ENCODE measurements at regions not wholly inside any gene's neighbourhood (a gene's known extent, or its start where the extent isn't known, plus 50 kb on each side); places are given as distances from the start of the nearest gene placed in this dataset.

DNA sequence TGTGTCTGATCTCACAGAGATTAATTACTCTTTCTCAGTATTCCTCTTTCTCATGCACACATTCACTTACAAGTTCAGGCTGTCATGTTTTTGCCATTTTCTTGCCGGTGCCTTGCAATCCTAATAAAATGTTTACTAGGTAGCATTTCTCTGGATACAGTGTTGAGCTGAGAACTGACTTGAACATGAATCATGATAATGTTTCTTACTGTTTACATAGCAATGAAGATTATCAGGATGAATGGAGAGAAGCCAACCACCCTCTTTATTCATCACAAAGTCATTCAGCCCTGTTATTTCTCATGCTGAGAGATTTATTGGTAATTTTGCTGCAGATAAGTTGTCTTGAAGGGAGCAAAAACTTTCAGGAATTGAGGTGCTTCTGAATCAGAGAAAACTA lies 185.5 kb upstream of the ECI2 start (continued):
- TF ChIP-seq, protein P1, sequence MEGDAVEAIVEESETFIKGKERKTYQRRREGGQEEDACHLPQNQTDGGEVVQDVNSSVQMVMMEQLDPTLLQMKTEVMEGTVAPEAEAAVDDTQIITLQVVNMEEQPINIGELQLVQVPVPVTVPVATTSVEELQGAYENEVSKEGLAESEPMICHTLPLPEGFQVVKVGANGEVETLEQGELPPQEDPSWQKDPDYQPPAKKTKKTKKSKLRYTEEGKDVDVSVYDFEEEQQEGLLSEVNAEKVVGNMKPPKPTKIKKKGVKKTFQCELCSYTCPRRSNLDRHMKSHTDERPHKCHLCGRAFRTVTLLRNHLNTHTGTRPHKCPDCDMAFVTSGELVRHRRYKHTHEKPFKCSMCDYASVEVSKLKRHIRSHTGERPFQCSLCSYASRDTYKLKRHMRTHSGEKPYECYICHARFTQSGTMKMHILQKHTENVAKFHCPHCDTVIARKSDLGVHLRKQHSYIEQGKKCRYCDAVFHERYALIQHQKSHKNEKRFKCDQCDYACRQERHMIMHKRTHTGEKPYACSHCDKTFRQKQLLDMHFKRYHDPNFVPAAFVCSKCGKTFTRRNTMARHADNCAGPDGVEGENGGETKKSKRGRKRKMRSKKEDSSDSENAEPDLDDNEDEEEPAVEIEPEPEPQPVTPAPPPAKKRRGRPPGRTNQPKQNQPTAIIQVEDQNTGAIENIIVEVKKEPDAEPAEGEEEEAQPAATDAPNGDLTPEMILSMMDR (conservative IDR thresholded peaks at IDR 0.05; ENCODE audit: low read depth in 2 of 2), result no peak
- TF ChIP-seq, protein P2, sequence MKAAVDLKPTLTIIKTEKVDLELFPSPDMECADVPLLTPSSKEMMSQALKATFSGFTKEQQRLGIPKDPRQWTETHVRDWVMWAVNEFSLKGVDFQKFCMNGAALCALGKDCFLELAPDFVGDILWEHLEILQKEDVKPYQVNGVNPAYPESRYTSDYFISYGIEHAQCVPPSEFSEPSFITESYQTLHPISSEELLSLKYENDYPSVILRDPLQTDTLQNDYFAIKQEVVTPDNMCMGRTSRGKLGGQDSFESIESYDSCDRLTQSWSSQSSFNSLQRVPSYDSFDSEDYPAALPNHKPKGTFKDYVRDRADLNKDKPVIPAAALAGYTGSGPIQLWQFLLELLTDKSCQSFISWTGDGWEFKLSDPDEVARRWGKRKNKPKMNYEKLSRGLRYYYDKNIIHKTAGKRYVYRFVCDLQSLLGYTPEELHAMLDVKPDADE (IDR thresholded peaks at IDR 0.05), result no peak
- TF ChIP-seq, protein P3, sequence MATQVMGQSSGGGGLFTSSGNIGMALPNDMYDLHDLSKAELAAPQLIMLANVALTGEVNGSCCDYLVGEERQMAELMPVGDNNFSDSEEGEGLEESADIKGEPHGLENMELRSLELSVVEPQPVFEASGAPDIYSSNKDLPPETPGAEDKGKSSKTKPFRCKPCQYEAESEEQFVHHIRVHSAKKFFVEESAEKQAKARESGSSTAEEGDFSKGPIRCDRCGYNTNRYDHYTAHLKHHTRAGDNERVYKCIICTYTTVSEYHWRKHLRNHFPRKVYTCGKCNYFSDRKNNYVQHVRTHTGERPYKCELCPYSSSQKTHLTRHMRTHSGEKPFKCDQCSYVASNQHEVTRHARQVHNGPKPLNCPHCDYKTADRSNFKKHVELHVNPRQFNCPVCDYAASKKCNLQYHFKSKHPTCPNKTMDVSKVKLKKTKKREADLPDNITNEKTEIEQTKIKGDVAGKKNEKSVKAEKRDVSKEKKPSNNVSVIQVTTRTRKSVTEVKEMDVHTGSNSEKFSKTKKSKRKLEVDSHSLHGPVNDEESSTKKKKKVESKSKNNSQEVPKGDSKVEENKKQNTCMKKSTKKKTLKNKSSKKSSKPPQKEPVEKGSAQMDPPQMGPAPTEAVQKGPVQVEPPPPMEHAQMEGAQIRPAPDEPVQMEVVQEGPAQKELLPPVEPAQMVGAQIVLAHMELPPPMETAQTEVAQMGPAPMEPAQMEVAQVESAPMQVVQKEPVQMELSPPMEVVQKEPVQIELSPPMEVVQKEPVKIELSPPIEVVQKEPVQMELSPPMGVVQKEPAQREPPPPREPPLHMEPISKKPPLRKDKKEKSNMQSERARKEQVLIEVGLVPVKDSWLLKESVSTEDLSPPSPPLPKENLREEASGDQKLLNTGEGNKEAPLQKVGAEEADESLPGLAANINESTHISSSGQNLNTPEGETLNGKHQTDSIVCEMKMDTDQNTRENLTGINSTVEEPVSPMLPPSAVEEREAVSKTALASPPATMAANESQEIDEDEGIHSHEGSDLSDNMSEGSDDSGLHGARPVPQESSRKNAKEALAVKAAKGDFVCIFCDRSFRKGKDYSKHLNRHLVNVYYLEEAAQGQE (IDR thresholded peaks at IDR 0.05; ENCODE audit: unreplicated experiment), result no peak

DNA sequence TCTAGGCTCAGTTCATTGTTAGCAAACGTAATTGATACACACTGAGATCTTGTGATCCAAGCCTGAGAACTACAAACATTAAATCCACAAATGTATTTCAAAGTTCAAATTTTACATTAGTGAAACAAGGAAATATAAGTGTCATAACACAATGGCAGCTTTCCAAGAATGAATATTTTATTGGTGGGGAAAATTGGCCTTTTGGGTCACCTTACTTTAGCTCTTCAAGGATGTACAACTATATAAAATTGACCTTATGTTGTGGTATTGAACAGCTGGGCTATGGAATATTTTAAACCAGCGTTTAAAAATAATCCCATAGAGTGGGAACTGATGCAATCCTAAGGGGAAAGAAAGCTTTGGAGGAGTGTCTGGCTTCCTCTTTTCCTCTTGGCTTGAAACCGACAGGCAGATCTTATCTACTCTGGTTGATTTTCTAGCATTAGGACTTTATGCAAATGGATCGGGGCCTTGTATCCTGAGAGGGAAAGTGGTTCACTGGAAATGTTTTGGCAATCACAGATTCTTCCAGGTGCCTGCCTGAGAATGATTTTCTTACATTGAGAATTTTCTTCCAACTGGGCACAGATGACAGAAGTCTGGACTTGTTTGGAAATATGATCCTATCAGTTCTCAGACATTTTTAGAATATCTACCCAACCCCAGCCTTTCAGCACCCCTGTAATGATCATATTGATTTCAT lies 184.8 kb upstream of the ECI2 start:
- no peak overlapping the region for H3K4me2 ChIP-seq
- no peaks in the 10 kb centered on the region for H3K79me2 ChIP-seq (replicated peaks; ENCODE audit: insufficient read depth)
- H3K9me2 ChIP-seq (ENCODE audit: insufficient read depth), result no peaks in the 10 kb centered on the region
- peaks cover 14% of the 10 kb centered on the region; the same call in 1 of the 2 replicates for H3K4me1 ChIP-seq (ENCODE audit: insufficient read depth)
- no peaks in the 10 kb centered on the region for H3F3A ChIP-seq (replicated peaks; ENCODE audit: low read depth)
- H3K9me3 Mint-ChIP-seq, result no peaks in the 10 kb centered on the region; the same call in 2 of the 3 replicates
- DNase-seq (ENCODE audit: low spot score) (no peak), ATAC-seq (no peak)
- H4K20me1 ChIP-seq (replicated peaks; ENCODE audit: insufficient read depth), result no peaks in the 10 kb centered on the region
- TF ChIP-seq, protein P4, sequence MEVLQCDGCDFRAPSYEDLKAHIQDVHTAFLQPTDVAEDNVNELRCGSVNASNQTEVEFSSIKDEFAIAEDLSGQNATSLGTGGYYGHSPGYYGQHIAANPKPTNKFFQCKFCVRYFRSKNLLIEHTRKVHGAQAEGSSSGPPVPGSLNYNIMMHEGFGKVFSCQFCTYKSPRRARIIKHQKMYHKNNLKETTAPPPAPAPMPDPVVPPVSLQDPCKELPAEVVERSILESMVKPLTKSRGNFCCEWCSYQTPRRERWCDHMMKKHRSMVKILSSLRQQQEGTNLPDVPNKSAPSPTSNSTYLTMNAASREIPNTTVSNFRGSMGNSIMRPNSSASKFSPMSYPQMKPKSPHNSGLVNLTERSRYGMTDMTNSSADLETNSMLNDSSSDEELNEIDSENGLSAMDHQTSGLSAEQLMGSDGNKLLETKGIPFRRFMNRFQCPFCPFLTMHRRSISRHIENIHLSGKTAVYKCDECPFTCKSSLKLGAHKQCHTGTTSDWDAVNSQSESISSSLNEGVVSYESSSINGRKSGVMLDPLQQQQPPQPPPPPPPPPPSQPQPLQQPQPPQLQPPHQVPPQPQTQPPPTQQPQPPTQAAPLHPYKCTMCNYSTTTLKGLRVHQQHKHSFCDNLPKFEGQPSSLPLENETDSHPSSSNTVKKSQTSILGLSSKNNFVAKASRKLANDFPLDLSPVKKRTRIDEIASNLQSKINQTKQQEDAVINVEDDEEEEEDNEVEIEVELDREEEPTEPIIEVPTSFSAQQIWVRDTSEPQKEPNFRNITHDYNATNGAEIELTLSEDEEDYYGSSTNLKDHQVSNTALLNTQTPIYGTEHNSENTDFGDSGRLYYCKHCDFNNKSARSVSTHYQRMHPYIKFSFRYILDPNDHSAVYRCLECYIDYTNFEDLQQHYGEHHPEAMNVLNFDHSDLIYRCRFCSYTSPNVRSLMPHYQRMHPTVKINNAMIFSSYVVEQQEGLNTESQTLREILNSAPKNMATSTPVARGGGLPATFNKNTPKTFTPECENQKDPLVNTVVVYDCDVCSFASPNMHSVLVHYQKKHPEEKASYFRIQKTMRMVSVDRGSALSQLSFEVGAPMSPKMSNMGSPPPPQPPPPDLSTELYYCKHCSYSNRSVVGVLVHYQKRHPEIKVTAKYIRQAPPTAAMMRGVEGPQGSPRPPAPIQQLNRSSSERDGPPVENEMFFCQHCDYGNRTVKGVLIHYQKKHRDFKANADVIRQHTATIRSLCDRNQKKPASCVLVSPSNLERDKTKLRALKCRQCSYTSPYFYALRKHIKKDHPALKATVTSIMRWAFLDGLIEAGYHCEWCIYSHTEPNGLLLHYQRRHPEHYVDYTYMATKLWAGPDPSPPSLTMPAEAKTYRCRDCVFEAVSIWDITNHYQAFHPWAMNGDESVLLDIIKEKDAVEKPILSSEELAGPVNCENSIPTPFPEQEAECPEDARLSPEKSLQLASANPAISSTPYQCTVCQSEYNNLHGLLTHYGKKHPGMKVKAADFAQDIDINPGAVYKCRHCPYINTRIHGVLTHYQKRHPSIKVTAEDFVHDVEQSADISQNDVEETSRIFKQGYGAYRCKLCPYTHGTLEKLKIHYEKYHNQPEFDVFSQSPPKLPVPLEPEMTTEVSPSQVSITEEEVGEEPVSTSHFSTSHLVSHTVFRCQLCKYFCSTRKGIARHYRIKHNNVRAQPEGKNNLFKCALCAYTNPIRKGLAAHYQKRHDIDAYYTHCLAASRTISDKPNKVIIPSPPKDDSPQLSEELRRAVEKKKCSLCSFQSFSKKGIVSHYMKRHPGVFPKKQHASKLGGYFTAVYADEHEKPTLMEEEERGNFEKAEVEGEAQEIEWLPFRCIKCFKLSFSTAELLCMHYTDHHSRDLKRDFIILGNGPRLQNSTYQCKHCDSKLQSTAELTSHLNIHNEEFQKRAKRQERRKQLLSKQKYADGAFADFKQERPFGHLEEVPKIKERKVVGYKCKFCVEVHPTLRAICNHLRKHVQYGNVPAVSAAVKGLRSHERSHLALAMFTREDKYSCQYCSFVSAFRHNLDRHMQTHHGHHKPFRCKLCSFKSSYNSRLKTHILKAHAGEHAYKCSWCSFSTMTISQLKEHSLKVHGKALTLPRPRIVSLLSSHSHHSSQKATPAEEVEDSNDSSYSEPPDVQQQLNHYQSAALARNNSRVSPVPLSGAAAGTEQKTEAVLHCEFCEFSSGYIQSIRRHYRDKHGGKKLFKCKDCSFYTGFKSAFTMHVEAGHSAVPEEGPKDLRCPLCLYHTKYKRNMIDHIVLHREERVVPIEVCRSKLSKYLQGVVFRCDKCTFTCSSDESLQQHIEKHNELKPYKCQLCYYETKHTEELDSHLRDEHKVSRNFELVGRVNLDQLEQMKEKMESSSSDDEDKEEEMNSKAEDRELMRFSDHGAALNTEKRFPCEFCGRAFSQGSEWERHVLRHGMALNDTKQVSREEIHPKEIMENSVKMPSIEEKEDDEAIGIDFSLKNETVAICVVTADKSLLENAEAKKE (CRISPR knock-in tag; IDR thresholded peaks at IDR 0.05), result no peak
- TF ChIP-seq, protein P1 (conservative IDR thresholded peaks at IDR 0.05; ENCODE audit: low read depth in 2 of 2), result no peak
- TF ChIP-seq ZNF331 (CRISPR knock-in tag; IDR thresholded peaks at IDR 0.05; ENCODE audit: low read depth) (no peak), NANOG (IDR thresholded peaks at IDR 0.05; ENCODE audit: borderline replicate concordance) (no peak), POLR2AphosphoS5 (IDR thresholded peaks at IDR 0.05; ENCODE audit: low read depth) (no peak), EZH2 (IDR thresholded peaks at IDR 0.05; ENCODE audit: low read depth, unreplicated experiment) (no peak), EZH2phosphoT487 (IDR thresholded peaks at IDR 0.05; ENCODE audit: unreplicated experiment) (no peak)
- H3K27ac Mint-ChIP-seq, result no peak overlapping the region
- H3K4me3 Mint-ChIP-seq, result no peak overlapping the region
- no peaks in the 10 kb centered on the region for H3K27me3 Mint-ChIP-seq (ENCODE audit: insufficient read depth, low read depth, poor library complexity)
- no peak overlapping the region for H2AFZ ChIP-seq
- H3K4me1 Mint-ChIP-seq, result peaks cover 30% of the 10 kb centered on the region
- H3K4me3 ChIP-seq, result no peak overlapping the region
- H3K36me3 Mint-ChIP-seq (ENCODE audit: low read depth), result no peaks in the 10 kb centered on the region
- no peak overlapping the region for H3K27ac ChIP-seq (ENCODE audit: low read depth)
- H3K27me3 ChIP-seq (ENCODE audit: insufficient read depth), result no peaks in the 10 kb centered on the region
- H3K36me3 ChIP-seq (ENCODE audit: insufficient read depth), result no peaks in the 10 kb centered on the region

Data from GM23338 (cell line).